Neural cell (in vitro differentiated cells): ENCODE measurements at regions not wholly inside any gene's neighbourhood (a gene's known extent, or its start where the extent isn't known, plus 50 kb on each side); places are given as distances from the start of the nearest gene placed in this dataset.

Source experiments
- H2AFZ ChIP-seq: fragments of 200-600, 300-800 bp; sonication (generic), shearing (Covaris generic); 2 replicates; pipeline ENCODE4 v1.6.0; 2014; ENCODE audit warnings: low read depth, mild to moderate bottlenecking, antibody characterized with exemption, low read length, moderate library complexity
- H3F3A ChIP-seq: fragments of 200-600 bp; shearing (Covaris generic); 2 replicates; pipeline ENCODE4 v1.6.1; 2016; ENCODE audit warnings: mild to moderate bottlenecking, moderate library complexity, mixed read lengths, antibody characterized with exemption, low read length; ENCODE audit not compliant: insufficient read depth, poor library complexity, severe bottlenecking
- H3K27ac ChIP-seq: fragments of 200-600, 300-800 bp; sonication (generic), shearing (Covaris generic); 2 replicates; pipeline ENCODE4 v1.5.1; 2014; ENCODE audit warnings: mild to moderate bottlenecking, low read length, moderate library complexity
- H3K27me3 ChIP-seq: fragments of 300-800, 200-600 bp; sonication (generic), shearing (Covaris generic); 2 replicates; pipeline ENCODE4 v1.6.0; 2014; ENCODE audit warnings: mild to moderate bottlenecking, low read depth, low read length, moderate library complexity; ENCODE audit not compliant: insufficient read depth
- H3K36me3 ChIP-seq: fragments of 300-800, 200-600 bp; sonication (generic), shearing (Covaris generic); 2 replicates; pipeline ENCODE4 v1.5.1; 2014; ENCODE audit warnings: mild to moderate bottlenecking, antibody characterized with exemption, low read length, moderate library complexity; ENCODE audit not compliant: insufficient read depth
- H3K4me2 ChIP-seq: fragments of 300-800, 200-600 bp; sonication (generic), shearing (Covaris generic); 2 replicates; pipeline ENCODE4 v1.6.0; 2014; ENCODE audit warnings: mild to moderate bottlenecking, low read length
- H3K4me3 ChIP-seq: fragments of 300-800, 200-600 bp; sonication (generic), shearing (Covaris generic); 2 replicates; pipeline ENCODE4 v1.5.1; 2014; ENCODE audit warnings: mild to moderate bottlenecking, low read length, moderate library complexity
- H3K79me2 ChIP-seq: fragments of 200-600 bp; shearing (Covaris generic); replicated peaks from 2 replicates; pipeline ENCODE4 v1.6.0; 2014; ENCODE audit warnings: mild to moderate bottlenecking, low read length, moderate library complexity; ENCODE audit not compliant: insufficient read depth
- H3K9ac ChIP-seq: fragments of 300-800, 200-600 bp; sonication (generic), shearing (Covaris generic); 2 replicates; pipeline ENCODE4 v1.6.1; 2016; ENCODE audit warnings: mild to moderate bottlenecking, low read length, mixed read lengths
- H3K9me2 ChIP-seq: fragments of 200-600 bp; shearing (Covaris generic); 2 replicates; pipeline ENCODE4 v1.6.1; 2016; ENCODE audit warnings: mild to moderate bottlenecking, low read length, mixed read lengths; ENCODE audit not compliant: insufficient read depth
- H3K9me3 ChIP-seq: fragments of 200-600, 300-800 bp; sonication (generic), shearing (Covaris generic); 2 replicates; pipeline ENCODE4 v1.6.1; 2016; ENCODE audit warnings: mild to moderate bottlenecking, mixed run types, low read length, moderate library complexity, mixed read lengths
- H4K20me1 ChIP-seq: fragments of 200-600 bp; shearing (Covaris generic); 2 replicates; pipeline ENCODE4 v1.6.1; 2016; ENCODE audit warnings: mild to moderate bottlenecking, mixed run types; ENCODE audit not compliant: insufficient read depth
- CTCF ChIP-seq: fragments of 450-650 bp; IDR thresholded peaks from 2 replicates; pipeline ENCODE4 v1.5.1; 2014; ENCODE audit warnings: antibody characterized with exemption, mild to moderate bottlenecking, moderate library complexity; ENCODE audit not compliant: poor library complexity, severe bottlenecking
- EP300 ChIP-seq: fragments of 450-650 bp; conservative IDR thresholded peaks from 2 replicates; pipeline ENCODE4 v1.6.1; 2014; ENCODE audit warnings: antibody characterized with exemption, mild to moderate bottlenecking, moderate library complexity; ENCODE audit not compliant: poor library complexity, severe bottlenecking
- EZH2 ChIP-seq: fragments of 200-600, 300-800 bp; shearing (Covaris generic), sonication (generic); IDR thresholded peaks from 2 replicates; pipeline ENCODE4 v1.6.1; 2014; ENCODE audit warnings: antibody characterized with exemption, low read length, borderline replicate concordance, mild to moderate bottlenecking; ENCODE audit not compliant: insufficient read depth, poor library complexity, severe bottlenecking
- MXI1 ChIP-seq: fragments of 450-650 bp; conservative IDR thresholded peaks from 2 replicates; pipeline ENCODE4 v1.6.1; 2014; ENCODE audit warnings: antibody characterized with exemption, mild to moderate bottlenecking; ENCODE audit not compliant: poor library complexity, severe bottlenecking
- POLR2AphosphoS5 ChIP-seq: IDR thresholded peaks from 2 replicates; pipeline ENCODE4 v1.6.1; 2012
- RAD21 ChIP-seq: fragments of 450-650 bp; conservative IDR thresholded peaks from 2 replicates; pipeline ENCODE4 v1.6.1; 2014; ENCODE audit warnings: antibody characterized with exemption, mild to moderate bottlenecking, moderate library complexity
- SMC3 ChIP-seq: fragments of 450-650 bp; conservative IDR thresholded peaks from 2 replicates; pipeline ENCODE4 v1.6.1; 2014; ENCODE audit warnings: antibody characterized with exemption, mild to moderate bottlenecking, moderate library complexity; ENCODE audit not compliant: poor library complexity
- TAF1 ChIP-seq: IDR thresholded peaks from 2 replicates; pipeline ENCODE4 v1.6.1; 2012; ENCODE audit warnings: low read depth
- TF ChIP-seq, protein P1 (sequence below): IDR thresholded peaks from 2 replicates; pipeline ENCODE4 v1.6.1; 2012; ENCODE audit warnings: borderline replicate concordance

- H3F3A ChIP-seq = no peaks in the 10 kb centered on the region
- no peak overlapping the region for H3K9ac ChIP-seq
- no peaks in the 10 kb centered on the region for H3K36me3 ChIP-seq
- no peaks in the 10 kb centered on the region for H3K9me3 ChIP-seq
- no peak for TF ChIP-seq EZH2
- TF ChIP-seq RAD21 = no peak
- no peak for TF ChIP-seq POLR2AphosphoS5
- no peak for TF ChIP-seq CTCF
- TF ChIP-seq TAF1 = no peak
- TF ChIP-seq, protein P1, sequence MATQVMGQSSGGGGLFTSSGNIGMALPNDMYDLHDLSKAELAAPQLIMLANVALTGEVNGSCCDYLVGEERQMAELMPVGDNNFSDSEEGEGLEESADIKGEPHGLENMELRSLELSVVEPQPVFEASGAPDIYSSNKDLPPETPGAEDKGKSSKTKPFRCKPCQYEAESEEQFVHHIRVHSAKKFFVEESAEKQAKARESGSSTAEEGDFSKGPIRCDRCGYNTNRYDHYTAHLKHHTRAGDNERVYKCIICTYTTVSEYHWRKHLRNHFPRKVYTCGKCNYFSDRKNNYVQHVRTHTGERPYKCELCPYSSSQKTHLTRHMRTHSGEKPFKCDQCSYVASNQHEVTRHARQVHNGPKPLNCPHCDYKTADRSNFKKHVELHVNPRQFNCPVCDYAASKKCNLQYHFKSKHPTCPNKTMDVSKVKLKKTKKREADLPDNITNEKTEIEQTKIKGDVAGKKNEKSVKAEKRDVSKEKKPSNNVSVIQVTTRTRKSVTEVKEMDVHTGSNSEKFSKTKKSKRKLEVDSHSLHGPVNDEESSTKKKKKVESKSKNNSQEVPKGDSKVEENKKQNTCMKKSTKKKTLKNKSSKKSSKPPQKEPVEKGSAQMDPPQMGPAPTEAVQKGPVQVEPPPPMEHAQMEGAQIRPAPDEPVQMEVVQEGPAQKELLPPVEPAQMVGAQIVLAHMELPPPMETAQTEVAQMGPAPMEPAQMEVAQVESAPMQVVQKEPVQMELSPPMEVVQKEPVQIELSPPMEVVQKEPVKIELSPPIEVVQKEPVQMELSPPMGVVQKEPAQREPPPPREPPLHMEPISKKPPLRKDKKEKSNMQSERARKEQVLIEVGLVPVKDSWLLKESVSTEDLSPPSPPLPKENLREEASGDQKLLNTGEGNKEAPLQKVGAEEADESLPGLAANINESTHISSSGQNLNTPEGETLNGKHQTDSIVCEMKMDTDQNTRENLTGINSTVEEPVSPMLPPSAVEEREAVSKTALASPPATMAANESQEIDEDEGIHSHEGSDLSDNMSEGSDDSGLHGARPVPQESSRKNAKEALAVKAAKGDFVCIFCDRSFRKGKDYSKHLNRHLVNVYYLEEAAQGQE = no peak
- H4K20me1 ChIP-seq = no peaks in the 10 kb centered on the region
- H3K79me2 ChIP-seq = no peaks in the 10 kb centered on the region
- H3K4me2 ChIP-seq = no peak overlapping the region
- H3K27ac ChIP-seq = peak overlapping the region; percentile 34
- H3K27me3 ChIP-seq = no peaks in the 10 kb centered on the region
- H3K9me2 ChIP-seq = no peaks in the 10 kb centered on the region
- no peak overlapping the region for H3K4me3 ChIP-seq
- no peak overlapping the region for H2AFZ ChIP-seq
These were observed 141.1 kb downstream of the IDS start for GRCh38 chrX:149363965-149364364.

- Histone ChIP-seq H3K27ac (no peak overlapping the region), H3F3A (no peaks in the 10 kb centered on the region), H3K4me3 (no peak overlapping the region), H3K9me3 (no peaks in the 10 kb centered on the region), H3K79me2 (no peaks in the 10 kb centered on the region), H3K36me3 (no peaks in the 10 kb centered on the region), H2AFZ (no peak overlapping the region), H4K20me1 (no peaks in the 10 kb centered on the region), H3K4me2 (no peak overlapping the region), H3K9ac (no peak overlapping the region), H3K27me3 (no peaks in the 10 kb centered on the region), H3K9me2 (no peaks in the 10 kb centered on the region)
- no peak for TF ChIP-seq CTCF
- TF ChIP-seq SMC3 = no peak
- TF ChIP-seq RAD21 = no peak
- TF ChIP-seq TAF1 = no peak
- TF ChIP-seq, protein P1 = no peak
- no peak for TF ChIP-seq EP300
- TF ChIP-seq EZH2 = no peak
- TF ChIP-seq POLR2AphosphoS5 = no peak
- no peak for TF ChIP-seq MXI1
These were observed 158.8 kb downstream of the IDS start for GRCh38 chrX:149346306-149346705.
